Trophoblast cell (in vitro differentiated cells and primary cell): ENCODE measurements at regions not wholly inside any gene's neighbourhood (a gene's known extent, or its start where the extent isn't known, plus 50 kb on each side); places are given as distances from the start of the nearest gene placed in this dataset.

Experiments
- DNase-seq, 2 donors: peaks; one replicate each; pipeline ENCODE4 v3.0.0-alpha.2; 2016
- H2AFZ ChIP-seq: 2 replicates; pipeline ENCODE4 v1.6.1; 2013; ENCODE audit warnings: low read length, moderate library complexity, mild to moderate bottlenecking; ENCODE audit not compliant: insufficient read depth, poor library complexity
- H2AK5ac ChIP-seq: 2 replicates; pipeline ENCODE4 v1.6.1; 2013; ENCODE audit warnings: mild to moderate bottlenecking, low read length
- H2BK120ac ChIP-seq: 2 replicates; pipeline ENCODE4 v1.6.1; 2013; ENCODE audit warnings: low read length, mild to moderate bottlenecking, moderate library complexity; ENCODE audit not compliant: insufficient read depth, poor library complexity
- H2BK12ac ChIP-seq: 2 replicates; pipeline ENCODE4 v1.6.1; 2013; ENCODE audit warnings: mild to moderate bottlenecking, low read length, moderate library complexity
- H2BK5ac ChIP-seq: 2 replicates; pipeline ENCODE4 v1.6.1; 2013; ENCODE audit warnings: low read length, low read depth, moderate library complexity, mild to moderate bottlenecking; ENCODE audit not compliant: poor library complexity
- H3K14ac ChIP-seq: 2 replicates; pipeline ENCODE4 v1.6.1; 2013; ENCODE audit warnings: mild to moderate bottlenecking, low read length
- H3K18ac ChIP-seq: 2 replicates; pipeline ENCODE4 v1.6.1; 2013; ENCODE audit warnings: mild to moderate bottlenecking, low read length
- H3K23ac ChIP-seq: 2 replicates; pipeline ENCODE4 v1.6.1; 2013; ENCODE audit warnings: low read length
- H3K27ac ChIP-seq: 2 replicates; pipeline ENCODE4 v1.5.1; 2013; ENCODE audit warnings: low read depth, mild to moderate bottlenecking, inconsistent platforms, low read length, moderate library complexity
- H3K27me3 ChIP-seq: 2 replicates; pipeline ENCODE4 v1.6.1; 2013; ENCODE audit warnings: inconsistent platforms, mild to moderate bottlenecking, low read length, moderate library complexity; ENCODE audit not compliant: insufficient read depth
- H3K36me3 ChIP-seq, 2 experiments: 1 replicate in 1 of 2; 2 replicates in 1 of 2; pipeline ENCODE4 v1.6.1; 2013; ENCODE audit warnings: low read length in 2 of 2, mild to moderate bottlenecking in 2 of 2, moderate library complexity in 1 of 2; ENCODE audit not compliant: insufficient read depth in 2 of 2, control insufficient read depth in 1 of 2
- H3K4ac ChIP-seq: 2 replicates; pipeline ENCODE4 v1.6.1; 2013; ENCODE audit warnings: low read depth, mild to moderate bottlenecking, low read length, moderate library complexity
- H3K4me1 ChIP-seq, 2 experiments: 1 replicate in 1 of 2; 2 replicates in 1 of 2; pipeline ENCODE4 v1.6.1; 2013; ENCODE audit warnings: low read length in 2 of 2, mild to moderate bottlenecking in 2 of 2, moderate library complexity in 1 of 2; ENCODE audit not compliant: insufficient read depth in 2 of 2, control insufficient read depth in 1 of 2
- H3K4me2 ChIP-seq: 2 replicates; pipeline ENCODE4 v1.6.1; 2013; ENCODE audit warnings: inconsistent platforms, mild to moderate bottlenecking, low read length, moderate library complexity
- H3K4me3 ChIP-seq: 2 replicates; pipeline ENCODE4 v1.5.1; 2013; ENCODE audit warnings: mild to moderate bottlenecking, low read depth, low read length, inconsistent platforms
- H3K79me1 ChIP-seq: one replicate; pipeline ENCODE4 v1.6.1; 2013; ENCODE audit warnings: low read length
- H3K79me2 ChIP-seq: 2 replicates; pipeline ENCODE4 v1.6.1; 2013; ENCODE audit warnings: low read length, mild to moderate bottlenecking; ENCODE audit not compliant: control insufficient read depth, insufficient read depth, poor library complexity
- H3K9ac ChIP-seq: 2 replicates; pipeline ENCODE4 v1.6.1; 2013; ENCODE audit warnings: mild to moderate bottlenecking, low read length
- H3K9me3 ChIP-seq: 2 replicates; pipeline ENCODE4 v1.6.1; 2013; ENCODE audit warnings: low read depth, mild to moderate bottlenecking, control low read depth, inconsistent platforms, low read length; ENCODE audit not compliant: insufficient read depth
- H4K12ac ChIP-seq: 2 replicates; pipeline ENCODE4 v1.6.1; 2013; ENCODE audit warnings: low read depth, mild to moderate bottlenecking, low read length, moderate library complexity
- H4K8ac ChIP-seq: 2 replicates; pipeline ENCODE4 v1.6.1; 2013; ENCODE audit warnings: low read depth, mild to moderate bottlenecking, low read length, moderate library complexity
- H4K91ac ChIP-seq: one replicate; pipeline ENCODE4 v1.6.1; 2013; ENCODE audit warnings: low read depth, mild to moderate bottlenecking, low read length, moderate library complexity
- WGBS: extraction: QIAGEN DNeasy Blood & Tissue Kit; methylation state at CpG from one replicate; pipeline ENCODE4 v1.1.7; 2013; ENCODE audit warnings: missing lambda C conversion rate; ENCODE audit not compliant: insufficient read length, insufficient coverage; ENCODE audit errors: extremely low coverage; 5-methylcytosine and 5-hydroxymethylcytosine counted together

DNA sequence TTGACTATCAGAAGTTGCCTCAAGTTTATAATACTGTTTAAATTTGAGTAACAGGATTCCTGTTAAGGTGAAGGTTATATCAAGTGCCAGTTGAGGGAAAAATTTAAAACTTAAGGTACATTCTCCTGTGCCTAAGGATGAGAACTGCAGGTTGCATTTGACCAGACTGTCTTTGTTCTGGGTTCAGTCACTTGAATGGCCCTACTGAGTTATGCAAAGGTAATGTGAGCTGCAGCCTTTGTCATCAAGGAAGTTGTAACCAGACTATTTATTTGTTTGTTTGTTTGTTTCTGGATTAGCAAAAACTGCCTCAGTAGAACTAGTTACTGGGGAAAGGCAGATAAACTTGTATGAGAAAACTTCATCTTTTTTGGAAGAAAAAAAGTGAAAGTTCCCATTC is 131.9 kb downstream of the ATOH1 start:
- H2BK5ac ChIP-seq = no peak overlapping the region
- H3K79me1 ChIP-seq = no peaks in the 10 kb centered on the region
- H3K23ac ChIP-seq = no peak overlapping the region
- no peaks in the 10 kb centered on the region for H3K79me2 ChIP-seq
- H3K36me3 ChIP-seq = no peaks in the 10 kb centered on the region
- no peak overlapping the region for H4K91ac ChIP-seq
- H3K4me2 ChIP-seq = no peak overlapping the region
- no peak overlapping the region for H3K27ac ChIP-seq
- H2AK5ac ChIP-seq = no peak overlapping the region
- no peak for DNase-seq
- no peak overlapping the region for H3K14ac ChIP-seq
- H2BK12ac ChIP-seq = no peak overlapping the region
- no peak overlapping the region for H2BK120ac ChIP-seq
- H4K8ac ChIP-seq = no peak overlapping the region
- no peak overlapping the region for H3K18ac ChIP-seq
- no peaks in the 10 kb centered on the region for H3K9me3 ChIP-seq
- no peak overlapping the region for H3K4me3 ChIP-seq
- no peaks in the 10 kb centered on the region for H3K27me3 ChIP-seq
- no peak overlapping the region for H3K4ac ChIP-seq
- H2AFZ ChIP-seq = no peak overlapping the region
- H3K9ac ChIP-seq = no peak overlapping the region
- H3K4me1 ChIP-seq = no peaks in the 10 kb centered on the region
- no peak overlapping the region for H4K12ac ChIP-seq

GRCh38 chr4:93960916-93961315 is 132.4 kb downstream of the ATOH1 start:
- WGBS = no CpG with 5 or more reads among the region's 3 CpGs

GRCh38 chr4:93981594-93981993 is 153.0 kb downstream of the ATOH1 start:
- no peak overlapping the region for H4K8ac ChIP-seq
- H3K79me1 ChIP-seq = no peaks in the 10 kb centered on the region
- no peak overlapping the region for H3K4me2 ChIP-seq
- H4K12ac ChIP-seq = no peak overlapping the region
- no peak overlapping the region for H4K91ac ChIP-seq
- H2AFZ ChIP-seq = no peak overlapping the region
- no peak overlapping the region for H3K9ac ChIP-seq
- H3K18ac ChIP-seq = no peak overlapping the region
- no peak overlapping the region for H3K4me3 ChIP-seq
- WGBS = no CpG with 5 or more reads among the region's 6 CpGs
- no peak for DNase-seq
- no peaks in the 10 kb centered on the region for H3K36me3 ChIP-seq
- H3K4ac ChIP-seq = no peak overlapping the region
- H3K9me3 ChIP-seq = no peaks in the 10 kb centered on the region
- no peak overlapping the region for H2BK5ac ChIP-seq
- no peak overlapping the region for H2BK12ac ChIP-seq
- no peak overlapping the region for H3K14ac ChIP-seq
- H2BK120ac ChIP-seq = no peak overlapping the region
- no peaks in the 10 kb centered on the region for H3K79me2 ChIP-seq
- H3K27me3 ChIP-seq = no peaks in the 10 kb centered on the region
- no peak overlapping the region for H3K23ac ChIP-seq
- no peak overlapping the region for H2AK5ac ChIP-seq
- H3K4me1 ChIP-seq = no peaks in the 10 kb centered on the region
- H3K27ac ChIP-seq = no peak overlapping the region

More at GRCh38 chr4:93960916-93961315, 132.4 kb downstream of the ATOH1 start:
- Histone ChIP-seq H2BK120ac (no peak overlapping the region), H3K4me3 (no peak overlapping the region), H4K12ac (no peak overlapping the region), H3K18ac (no peak overlapping the region), H2BK12ac (no peak overlapping the region), H2AK5ac (no peak overlapping the region), H3K23ac (no peak overlapping the region), H3K27me3 (no peaks in the 10 kb centered on the region), H4K91ac (no peak overlapping the region), H4K8ac (no peak overlapping the region), H2AFZ (no peak overlapping the region), H3K79me2 (no peaks in the 10 kb centered on the region), H3K9ac (no peak overlapping the region), H3K9me3 (no peaks in the 10 kb centered on the region), H3K79me1 (no peaks in the 10 kb centered on the region), H3K4ac (no peak overlapping the region), H3K4me1 (no peaks in the 10 kb centered on the region), H2BK5ac (no peak overlapping the region), H3K4me2 (no peak overlapping the region), H3K27ac (no peak overlapping the region), H3K36me3 (no peaks in the 10 kb centered on the region), H3K14ac (no peak overlapping the region)
- peak in 1 of 2 donors; percentile 1 for DNase-seq

DNA sequence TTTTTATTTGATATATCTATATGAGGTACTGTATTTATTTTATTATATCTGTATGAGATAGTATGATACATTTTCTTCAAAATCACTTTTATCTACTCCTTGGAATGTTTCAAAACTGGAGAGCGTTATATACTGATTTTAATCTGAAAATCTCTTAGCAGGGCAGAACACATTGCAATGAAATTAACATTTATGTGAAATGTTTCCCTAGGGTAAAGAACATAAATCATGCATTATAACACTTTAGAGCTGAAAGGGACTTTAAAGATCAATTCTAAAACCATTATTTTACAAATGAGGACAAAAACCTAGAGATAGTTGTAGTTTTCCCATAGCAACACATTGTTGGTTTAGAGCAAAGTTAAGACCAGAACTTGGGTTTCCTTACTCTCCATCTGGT is 153.7 kb downstream of the ATOH1 start:
- Histone ChIP-seq H2BK5ac (no peak overlapping the region), H3K4ac (no peak overlapping the region), H3K9me3 (no peaks in the 10 kb centered on the region), H2AFZ (no peak overlapping the region), H3K79me1 (no peaks in the 10 kb centered on the region), H3K4me2 (no peak overlapping the region), H3K79me2 (no peaks in the 10 kb centered on the region), H2AK5ac (no peak overlapping the region), H3K36me3 (no peaks in the 10 kb centered on the region), H3K4me1 (no peaks in the 10 kb centered on the region), H3K9ac (no peak overlapping the region), H4K8ac (no peak overlapping the region), H3K27ac (no peak overlapping the region), H4K12ac (no peak overlapping the region), H4K91ac (no peak overlapping the region), H2BK12ac (no peak overlapping the region), H3K14ac (no peak overlapping the region), H3K4me3 (no peak overlapping the region), H3K18ac (no peak overlapping the region), H3K27me3 (no peaks in the 10 kb centered on the region), H2BK120ac (no peak overlapping the region), H3K23ac (no peak overlapping the region)
- no peak for DNase-seq
- WGBS = no CpG with 5 or more reads among the region's 1 CpG
